H9 (cell line): ENCODE measurements at regions not wholly inside any gene's neighbourhood (a gene's known extent, or its start where the extent isn't known, plus 50 kb on each side); places are given as distances from the start of the nearest gene placed in this dataset.

Source experiments
- DNase-seq: peaks from one replicate; pipeline ENCODE4 v3.0.0-alpha.2; 2017
- H2AFZ ChIP-seq: one replicate; pipeline ENCODE4 v1.6.1; 2013; ENCODE audit warnings: mild to moderate bottlenecking, low read length, control low read depth, moderate library complexity
- H2AK5ac ChIP-seq: 2 replicates; pipeline ENCODE4 v1.6.1; 2013; ENCODE audit warnings: low read length, control low read depth, mixed read lengths; ENCODE audit not compliant: insufficient read length
- H2BK120ac ChIP-seq: one replicate; pipeline ENCODE4 v1.6.1; 2013; ENCODE audit warnings: low read depth, mild to moderate bottlenecking, low read length, control low read depth, inconsistent platforms; ENCODE audit not compliant: poor library complexity, severe bottlenecking
- H2BK12ac ChIP-seq: 2 replicates; pipeline ENCODE4 v1.6.1; 2013; ENCODE audit warnings: low read length, control low read depth, mixed read lengths, low read depth; ENCODE audit not compliant: insufficient read length
- H2BK15ac ChIP-seq: 2 replicates; pipeline ENCODE4 v1.6.1; 2013; ENCODE audit warnings: low read depth, low read length, control low read depth
- H2BK20ac ChIP-seq: one replicate; pipeline ENCODE4 v1.6.1; 2013; ENCODE audit warnings: low read depth, mild to moderate bottlenecking, low read length, control low read depth, inconsistent platforms; ENCODE audit not compliant: poor library complexity, severe bottlenecking
- H2BK5ac ChIP-seq: 2 replicates; pipeline ENCODE4 v1.6.1; 2013; ENCODE audit warnings: low read length, control low read depth, mixed read lengths; ENCODE audit not compliant: insufficient read length
- H3K14ac ChIP-seq: 2 replicates; pipeline ENCODE4 v1.6.1; 2013; ENCODE audit warnings: low read length, control low read depth; ENCODE audit not compliant: insufficient read depth
- H3K18ac ChIP-seq: 2 replicates; pipeline ENCODE4 v1.6.1; 2013; ENCODE audit warnings: low read depth, mild to moderate bottlenecking, mixed read lengths, low read length, control low read depth; ENCODE audit not compliant: insufficient read length
- H3K23ac ChIP-seq: 2 replicates; pipeline ENCODE4 v1.6.1; 2013; ENCODE audit warnings: low read length, control low read depth, mixed read lengths, low read depth; ENCODE audit not compliant: insufficient read length
- H3K23me2 ChIP-seq: 2 replicates; pipeline ENCODE4 v1.6.1; 2013; ENCODE audit warnings: low read depth, mild to moderate bottlenecking, mixed read lengths, low read length, control low read depth; ENCODE audit not compliant: insufficient read length, poor library complexity, severe bottlenecking
- H3K27ac ChIP-seq: 2 replicates; pipeline ENCODE4 v1.5.1; 2013; ENCODE audit warnings: low read length, control low read depth, mixed read lengths, low read depth; ENCODE audit not compliant: insufficient read length
- H3K27me3 ChIP-seq: 2 replicates; pipeline ENCODE4 v1.6.1; 2013; ENCODE audit warnings: low read length, control low read depth, inconsistent platforms; ENCODE audit not compliant: insufficient read depth
- H3K4ac ChIP-seq: 2 replicates; pipeline ENCODE4 v1.6.1; 2013; ENCODE audit warnings: low read depth, mild to moderate bottlenecking, control low read depth, inconsistent platforms, low read length, moderate library complexity
- H3K4me1 ChIP-seq: 2 replicates; pipeline ENCODE4 v1.6.1; 2013; ENCODE audit warnings: low read length, control low read depth, inconsistent platforms; ENCODE audit not compliant: insufficient read depth
- H3K4me2 ChIP-seq: 2 replicates; pipeline ENCODE4 v1.6.1; 2013; ENCODE audit warnings: low read length, control low read depth, mixed read lengths; ENCODE audit not compliant: insufficient read length, insufficient read depth
- H3K56ac ChIP-seq: 2 replicates; pipeline ENCODE4 v1.6.1; 2013; ENCODE audit warnings: low read depth, mild to moderate bottlenecking, mixed read lengths, low read length, control low read depth; ENCODE audit not compliant: insufficient read length
- H3K79me1 ChIP-seq: 2 replicates; pipeline ENCODE4 v1.6.1; 2013; ENCODE audit warnings: low read depth, mild to moderate bottlenecking, moderate library complexity, low read length, control low read depth, inconsistent platforms; ENCODE audit not compliant: insufficient read depth, poor library complexity, severe bottlenecking
- H3K79me2 ChIP-seq: 2 replicates; pipeline ENCODE4 v1.6.1; 2013; ENCODE audit warnings: low read length, control low read depth, inconsistent platforms; ENCODE audit not compliant: insufficient read depth
- H3K9ac ChIP-seq: 2 replicates; pipeline ENCODE4 v1.6.1; 2013; ENCODE audit warnings: low read length, control low read depth, mixed read lengths; ENCODE audit not compliant: insufficient read length; ENCODE audit errors: extremely low read depth
- H3K9me3 ChIP-seq: one replicate; pipeline ENCODE4 v1.6.1; 2013; ENCODE audit warnings: low read depth, low read length, inconsistent platforms; ENCODE audit not compliant: control insufficient read depth
- H3T11ph ChIP-seq: one replicate; pipeline ENCODE4 v1.6.1; 2013; ENCODE audit warnings: mild to moderate bottlenecking, low read length, control low read depth, inconsistent platforms
- H4K20me1 ChIP-seq: one replicate; pipeline ENCODE4 v1.6.1; 2013; ENCODE audit not compliant: control insufficient read depth, insufficient read length, insufficient read depth
- H4K5ac ChIP-seq: 2 replicates; pipeline ENCODE4 v1.6.1; 2013; ENCODE audit warnings: low read depth, mild to moderate bottlenecking, mixed read lengths, low read length, control low read depth; ENCODE audit not compliant: insufficient read length
- H4K8ac ChIP-seq: replicated peaks from 2 replicates; pipeline ENCODE4 v1.6.1; 2013; ENCODE audit warnings: low read length, control low read depth, mixed read lengths, low read depth; ENCODE audit not compliant: insufficient read length
- H4K91ac ChIP-seq: 2 replicates; pipeline ENCODE4 v1.6.1; 2013; ENCODE audit warnings: low read depth, mild to moderate bottlenecking, moderate library complexity, mixed read lengths, low read length, control low read depth; ENCODE audit not compliant: insufficient read length
- H3K27ac Mint-ChIP-seq, 3 experiments: 2 replicates in 2 of 3; 3 replicates in 1 of 3; pipeline ENCODE4 v1.8.0; 2020 to 2021; ENCODE audit warnings: mixed read lengths in 3 of 3, mild to moderate bottlenecking in 1 of 3, moderate library complexity in 1 of 3
- H3K27me3 Mint-ChIP-seq: 2 replicates; pipeline ENCODE4 v1.8.0; 2021; ENCODE audit warnings: low read depth, mild to moderate bottlenecking, moderate library complexity, mixed read lengths
- H3K36me3 Mint-ChIP-seq, 3 experiments: 2 replicates in 2 of 3; 3 replicates in 1 of 3; pipeline ENCODE4 v1.8.0; 2020 to 2021; ENCODE audit warnings: low read depth in 3 of 3, mixed read lengths in 3 of 3; ENCODE audit not compliant: insufficient read depth in 1 of 3
- H3K4me1 Mint-ChIP-seq, 2 experiments: 2 replicates each; pipeline ENCODE4 v1.8.0; 2020; ENCODE audit warnings: mixed read lengths in 2 of 2
- H3K4me3 Mint-ChIP-seq, 2 experiments: 2 replicates in 1 of 2; 3 replicates in 1 of 2; pipeline ENCODE4 v1.8.0; 2020 to 2021; ENCODE audit warnings: mild to moderate bottlenecking in 2 of 2, mixed read lengths in 2 of 2, moderate library complexity in 1 of 2
- H3K9me3 Mint-ChIP-seq, 2 experiments: 2 replicates in 1 of 2; 3 replicates in 1 of 2; pipeline ENCODE4 v1.8.0; 2020; ENCODE audit warnings: mild to moderate bottlenecking in 2 of 2, mixed read lengths in 2 of 2, moderate library complexity in 1 of 2
- CTCF ChIP-seq: fragments of 200-600 bp; sonication (generic); conservative IDR thresholded peaks from 3 replicates; pipeline ENCODE4 v1.8.0; 2021; ENCODE audit warnings: antibody characterized with exemption, mild to moderate bottlenecking
- WGBS: extraction: QIAGEN DNeasy Blood & Tissue Kit; methylation state at CpG from one replicate; pipeline ENCODE4 v1.1.7; 2013; ENCODE audit warnings: missing lambda C conversion rate, low lambda C conversion rate, mixed read lengths; ENCODE audit not compliant: insufficient read length; ENCODE audit errors: extremely low coverage; 5-methylcytosine and 5-hydroxymethylcytosine counted together

GRCh38 chr1:194903524-194903923 is 1704.7 kb downstream of the KCNT2 start:
- H3K36me3 Mint-ChIP-seq: no peaks in the 10 kb centered on the region

More at GRCh38 chr1:194903524-194903923, 1704.7 kb downstream of the KCNT2 start:
- no peak overlapping the region for H3K4me3 Mint-ChIP-seq
- no peak for TF ChIP-seq CTCF
- WGBS: no CpG with 5 or more reads among the region's 4 CpGs
- Histone ChIP-seq H2BK120ac (no peak overlapping the region), H3K23ac (no peak overlapping the region), H3K4ac (no peak overlapping the region), H2BK12ac (no peak overlapping the region), H3K23me2 (no peaks in the 10 kb centered on the region), H3K4me2 (no peak overlapping the region), H3K27me3 (no peaks in the 10 kb centered on the region), H2AFZ (no peak overlapping the region), H3K9me3 (no peaks in the 10 kb centered on the region), H4K20me1 (no peaks in the 10 kb centered on the region), H2BK20ac (no peak overlapping the region), H3T11ph (no peak overlapping the region), H3K79me1 (no peaks in the 10 kb centered on the region), H3K27ac (no peak overlapping the region), H3K9ac (no peak overlapping the region), H3K4me1 (no peaks in the 10 kb centered on the region), H3K18ac (no peak overlapping the region), H2BK5ac (no peak overlapping the region), H4K91ac (no peak overlapping the region), H4K5ac (no peak overlapping the region), H4K8ac (no peak overlapping the region), H3K14ac (no peak overlapping the region), H2AK5ac (no peak overlapping the region), H3K79me2 (no peaks in the 10 kb centered on the region), H3K56ac (no peak overlapping the region), H2BK15ac (no peak overlapping the region)
- H3K4me1 Mint-ChIP-seq: no peaks in the 10 kb centered on the region
- no peaks in the 10 kb centered on the region for H3K27me3 Mint-ChIP-seq
- DNase-seq: no peak
- no peak overlapping the region for H3K27ac Mint-ChIP-seq
- H3K9me3 Mint-ChIP-seq: no peaks in the 10 kb centered on the region; a peak in 1 of 5 replicates
